K562 (cell line): ENCODE measurements at regions not wholly inside any gene's neighbourhood (a gene's known extent, or its start where the extent isn't known, plus 50 kb on each side); places are given as distances from the start of the nearest gene placed in this dataset.

ENCODE experiments used
- ATAC-seq: fragments of 200-7000 bp; cut with Tn5 transposase; 3 replicates; pipeline ENCODE4 v1.9.1; 2020; ENCODE audit warnings: moderate library complexity
- BruUV-seq: library from RNA; stranded (reverse); fragments of 400-500 nt; replicated peaks from 2 replicates; lab custom pipeline; 2021; lab: Mats Ljungman, UMichigan
- CTCF ChIA-PET: fragments of 300-600 bp; formaldehyde crosslinking; extraction: SDS; loops from one replicate; lab custom pipeline; 2021; ENCODE audit warnings: low intra/inter-chr PET ratio; lab: Yijun Ruan, JAX
- POLR2A ChIA-PET: fragments of 300-600, 350-650 bp; sonication (Branson Sonifier 250); formaldehyde crosslinking; extraction: SDS; loops from one replicate; lab custom pipeline; 2021; ENCODE audit warnings: antibody characterized with exemption, inconsistent platforms; lab: Yijun Ruan, JAX
- DNase-seq, 4 experiments: peaks; one replicate each; pipeline versions ENCODE4 v3.0.0 to v3.0.0-alpha.2; 2011 to 2018; ENCODE audit warnings: low spot score in 3 of 4, mixed read lengths in 3 of 4; ENCODE audit errors: extremely low read depth in 1 of 4
- FAIRE-seq: peaks from 2 replicates; lab custom pipeline; 2011; peaks lifted over from hg19 to GRCh38; lab: Jason Lieb, UNC
- H2AFZ ChIP-seq: 2 replicates; pipeline ENCODE4 v1.6.0; 2011; ENCODE audit warnings: low read depth, low read length, control low read depth, inconsistent platforms
- H3K27ac ChIP-seq: fragments of 200-600 bp; 3 replicates; pipeline ENCODE4 v1.8.0; 2011; ENCODE audit warnings: low read depth, mild to moderate bottlenecking, control low read depth, inconsistent platforms, low read length, moderate library complexity, mixed read lengths; ENCODE audit errors: extremely low read depth
- H3K27me3 ChIP-seq, 2 experiments: fragments of 300-600 bp in 1 of 2; 2 replicates in 1 of 2; 3 replicates in 1 of 2; pipeline versions ENCODE4 v1.6.0 to v1.8.0; 2011; ENCODE audit warnings: inconsistent platforms in 2 of 2, low read length in 2 of 2, mild to moderate bottlenecking in 1 of 2, mixed read lengths in 1 of 2, moderate library complexity in 1 of 2; ENCODE audit not compliant: control insufficient read depth in 2 of 2, insufficient read depth in 2 of 2
- H3K36me3 ChIP-seq: fragments of 300-600 bp; 3 replicates; pipeline ENCODE4 v1.8.0; 2011; ENCODE audit warnings: mild to moderate bottlenecking, low read length, inconsistent platforms; ENCODE audit not compliant: control insufficient read depth, insufficient read depth
- H3K4me1 ChIP-seq, 2 experiments: fragments of 200-600 bp in 1 of 2; replicated peaks in 1 of 2; 2 replicates in 1 of 2; 3 replicates in 1 of 2; pipeline versions ENCODE4 v1.5.1 to v1.8.0; 2011; ENCODE audit warnings: inconsistent platforms in 2 of 2, low read length in 2 of 2, mild to moderate bottlenecking in 1 of 2, mixed read lengths in 1 of 2, moderate library complexity in 1 of 2; ENCODE audit not compliant: control insufficient read depth in 2 of 2, insufficient read depth in 2 of 2
- H3K4me2 ChIP-seq: 2 replicates; pipeline ENCODE4 v1.6.1; 2011; ENCODE audit warnings: low read length, control low read depth, inconsistent platforms, mixed read lengths; ENCODE audit not compliant: insufficient read depth
- H3K4me3 ChIP-seq: fragments of 200-600 bp; sonication (generic), shearing (Covaris generic); 2 replicates; pipeline ENCODE4 v1.5.1; 2016; ENCODE audit warnings: control low read depth, inconsistent platforms
- H3K79me2 ChIP-seq: fragments of 200-600 bp; 3 replicates; pipeline ENCODE4 v1.8.0; 2011; ENCODE audit warnings: low read length, inconsistent platforms; ENCODE audit not compliant: control insufficient read depth, insufficient read depth
- H3K9ac ChIP-seq, 2 experiments: 2 replicates each; pipeline versions ENCODE4 v1.6.0 to v1.6.1; 2011; ENCODE audit warnings: low read depth in 2 of 2, low read length in 2 of 2, control low read depth in 1 of 2, inconsistent platforms in 1 of 2, mild to moderate bottlenecking in 1 of 2, mixed read lengths in 1 of 2; ENCODE audit not compliant: insufficient read depth in 1 of 2
- H3K9me1 ChIP-seq: one replicate; pipeline ENCODE4 v1.6.0; 2011; ENCODE audit warnings: inconsistent platforms, mild to moderate bottlenecking, low read length, moderate library complexity; ENCODE audit not compliant: control insufficient read depth, insufficient read depth
- H3K9me3 ChIP-seq: replicated peaks from 2 replicates; pipeline ENCODE4 v1.5.1; 2011; ENCODE audit warnings: low read depth, low read length, inconsistent platforms; ENCODE audit not compliant: control insufficient read depth, insufficient read depth
- H4K20me1 ChIP-seq: replicated peaks from 2 replicates; pipeline ENCODE4 v1.6.1; 2011; ENCODE audit warnings: low read length, inconsistent platforms, mixed read lengths; ENCODE audit not compliant: control insufficient read depth, insufficient read depth
- CCNT2 ChIP-seq: IDR thresholded peaks from 2 replicates; pipeline ENCODE4 v1.6.1; 2011; ENCODE audit warnings: borderline replicate concordance, low read depth, mild to moderate bottlenecking, moderate library complexity, mixed read lengths, low read length; ENCODE audit not compliant: insufficient read length; ENCODE audit errors: extremely low read depth
- ELF2 ChIP-seq: fragments of 250-450 bp; sonication (Bioruptor Pico); IDR thresholded peaks from 2 replicates; pipeline ENCODE4 v1.5.0; 2021; ENCODE audit warnings: mild to moderate bottlenecking
- RERE ChIP-seq: sonication (generic); formaldehyde crosslinking; IDR thresholded peaks from 2 replicates; pipeline ENCODE4 v1.8.0; 2023; ENCODE audit warnings: missing genetic modification reagents, mild to moderate bottlenecking, borderline replicate concordance
- TBL1XR1 ChIP-seq, 2 experiments: IDR thresholded peaks; 2 replicates each; pipeline ENCODE4 v1.6.1; 2012; ENCODE audit warnings: improper control_type of control experiment in 2 of 2, low read length in 2 of 2, mild to moderate bottlenecking in 1 of 2
- TCF15 ChIP-seq: fragments of 250-450 bp; sonication (Bioruptor Pico); IDR thresholded peaks from 2 replicates; pipeline ENCODE4 v1.8.0; 2022; ENCODE audit warnings: moderate library complexity, mild to moderate bottlenecking, inconsistent platforms
- U2AF2 ChIP-seq: fragments of 200-400 bp; formaldehyde crosslinking; optimal IDR thresholded peaks from 2 replicates; pipeline ENCODE3; 2017; ENCODE audit warnings: low read depth, mild to moderate bottlenecking, low read length
- ZNF143 ChIP-seq: sonication (generic); formaldehyde crosslinking; IDR thresholded peaks from 2 replicates; pipeline ENCODE4 v1.9.0; 2022; ENCODE audit warnings: mild to moderate bottlenecking, missing genetic modification reagents
- ZNF395 ChIP-seq: fragments of 200-800 bp; sonication (Bioruptor generic); IDR thresholded peaks from 2 replicates; pipeline ENCODE4 v1.6.1; 2017; ENCODE audit warnings: missing genetic modification characterization, missing compliant biosample characterization
- ZNF561 ChIP-seq: fragments of 450-650 bp; formaldehyde crosslinking; conservative IDR thresholded peaks from 2 replicates; pipeline ENCODE4 v1.4.0; 2020; ENCODE audit warnings: mild to moderate bottlenecking, moderate library complexity
- WGBS: fragments of 100-300 bp; shearing (Covaris generic); methylation state at CpG from one replicate; pipeline ENCODE4 v1.1.6; 2016; ENCODE audit warnings: low coverage, mixed read lengths; ENCODE audit not compliant: insufficient coverage; ENCODE audit errors: missing lambda C conversion rate; 5-methylcytosine and 5-hydroxymethylcytosine counted together
- in situ Hi-C: fragments of 300-500 bp; cut with MboI; formaldehyde crosslinking; loops from 4 replicates; pipeline ENCODE4 v1.15.0; 2018; ENCODE audit warnings: inconsistent platforms, mixed read lengths
- intact Hi-C: fragments of 100-400 bp; cut with micrococcal nuclease; formaldehyde crosslinking; loops from 2 replicates; pipeline ENCODE4 v1.14.2; 2022

GRCh38 chr13:60887711-60888110 lies 490.7 kb downstream of the TDRD3 start (continued):
- TF ChIP-seq RERE (no peak), ZNF143 (CRISPR knock-in tag) (no peak), TCF15 (CRISPR knock-in tag) (no peak)

- H3K4me3 ChIP-seq, result no peak overlapping the region
- H4K20me1 ChIP-seq, result no peaks in the 10 kb centered on the region
- no peaks in the 10 kb centered on the region for H3K27me3 ChIP-seq
- no peak overlapping the region for H2AFZ ChIP-seq
- in situ Hi-C loops, result no loop called here
- ATAC-seq (no peak), DNase-seq (no peak), FAIRE-seq (no peak)
- no peaks in the 10 kb centered on the region for H3K36me3 ChIP-seq
- H3K4me2 ChIP-seq, result no peak overlapping the region
- H3K9me1 ChIP-seq, result no peaks in the 10 kb centered on the region
- H3K79me2 ChIP-seq, result no peaks in the 10 kb centered on the region
- WGBS, result 0% methylated on average over 1 of the region's 1 CpG
- H3K27ac ChIP-seq, result no peak overlapping the region
- CTCF ChIA-PET, result no interaction called here
- intact Hi-C loops, result no loop called here
- no TSS peak for BruUV-seq
- POLR2A ChIA-PET, result no interaction called here
- H3K9ac ChIP-seq, result no peak overlapping the region
- no peaks in the 10 kb centered on the region for H3K4me1 ChIP-seq
- H3K9me3 ChIP-seq, result no peaks in the 10 kb centered on the region
- TF ChIP-seq CCNT2 (no peak), ZNF561 (no peak), U2AF2 (no peak), TBL1XR1 (IDR thresholded peaks at IDR 0.05; ENCODE audit: low read length in 2 of 2) (no peak), ELF2 (no peak), ZNF395 (CRISPR knock-in tag) (no peak)
Observed at GRCh38 chr13:60881507-60881906, 484.5 kb downstream of the TDRD3 start.
